ENCODE measurements at regions not wholly inside any gene's neighbourhood (a gene's known extent, or its start where the extent isn't known, plus 50 kb on each side); places are given as distances from the start of the nearest gene placed in this dataset.

- H3K27ac ChIP-seq, result no peak overlapping the region
- TF ChIP-seq CTCF (conservative IDR thresholded peaks at IDR 0.05) (no peak), ZFX (IDR thresholded peaks at IDR 0.05) (no peak)
Observed at GRCh38 chr5:72760259-72760658, 56.2 kb upstream of the TNPO1 start.

DNA sequence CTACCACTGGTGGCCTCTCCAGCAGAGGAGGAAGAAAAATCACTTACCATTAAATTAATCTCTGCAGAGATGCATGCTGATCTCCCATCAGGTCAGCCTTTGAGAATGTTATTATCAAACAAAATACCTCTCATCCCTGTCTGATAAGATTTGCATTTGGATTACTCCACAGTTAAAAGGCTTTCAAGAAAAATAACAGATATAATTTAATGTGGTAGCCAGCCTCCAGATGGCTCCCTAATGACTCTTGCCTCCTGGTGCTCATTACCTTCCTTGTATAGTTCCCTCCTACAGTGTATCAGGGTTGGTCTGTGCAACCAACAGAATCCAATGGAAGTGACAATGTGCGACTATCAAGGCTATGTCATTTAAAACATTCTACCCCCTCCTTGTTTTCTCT, 63.6 kb upstream of the TNPO1 start:
- H3K27ac ChIP-seq, result no peak overlapping the region

GRCh38 chr5:72749362-72749997, 67.0 kb upstream of the TNPO1 start:
- H3K27ac ChIP-seq, result no peak overlapping the region
- no peak for TF ChIP-seq CTCF (conservative IDR thresholded peaks at IDR 0.05)
- no peak for TF ChIP-seq ZFX (IDR thresholded peaks at IDR 0.05)

More for the DNA sequence above, 63.6 kb upstream of the TNPO1 start:
- TF ChIP-seq CTCF (conservative IDR thresholded peaks at IDR 0.05) (peak; percentile 14; the same call in 1 of the 2 replicates), ZFX (IDR thresholded peaks at IDR 0.05) (no peak)

GRCh38 chr5:72747826-72748225, 68.6 kb upstream of the TNPO1 start:
- TF ChIP-seq ZFX (IDR thresholded peaks at IDR 0.05), result no peak
- no peak for TF ChIP-seq CTCF (conservative IDR thresholded peaks at IDR 0.05)
- H3K27ac ChIP-seq, result no peak overlapping the region

DNA sequence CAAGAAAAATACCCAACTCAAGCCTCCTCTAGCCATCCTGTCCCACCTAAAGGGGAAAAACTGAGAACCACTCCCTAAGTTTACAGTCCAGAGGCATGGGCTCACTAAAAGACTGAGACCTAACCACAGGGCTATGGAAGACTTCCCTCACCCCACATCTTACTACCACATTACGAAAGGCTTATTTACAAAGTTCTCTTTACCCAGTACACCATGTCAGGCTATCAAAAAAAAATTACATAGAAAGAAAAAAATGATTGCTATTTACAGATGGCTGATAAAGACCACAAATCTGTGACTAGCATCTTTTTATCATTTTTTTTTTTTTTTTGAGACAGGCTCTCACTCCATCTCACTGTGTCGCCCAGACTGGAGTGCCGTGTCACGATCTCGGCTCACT, 69.7 kb upstream of the TNPO1 start:
- no peak overlapping the region for H3K27ac ChIP-seq
- TF ChIP-seq CTCF (conservative IDR thresholded peaks at IDR 0.05) (no peak), ZFX (IDR thresholded peaks at IDR 0.05) (no peak)

DNA sequence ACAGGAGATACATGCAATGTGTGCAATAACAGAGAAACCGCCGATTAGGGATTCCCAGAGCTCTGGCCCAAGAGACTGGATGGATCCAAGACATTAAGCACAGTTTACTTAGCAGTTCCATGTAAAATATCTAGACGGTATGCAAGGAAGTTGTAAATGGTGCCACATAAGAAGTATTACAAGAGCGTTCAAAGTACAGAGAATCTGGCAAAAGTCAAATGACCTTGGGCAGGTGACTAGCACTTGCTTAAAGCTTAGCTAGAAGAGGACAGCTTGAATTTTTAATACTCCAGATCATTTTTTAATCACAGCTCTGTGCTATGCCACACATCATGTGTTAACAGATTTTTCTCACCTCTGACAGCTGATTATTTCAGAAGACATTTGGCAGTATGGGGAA, 72.3 kb upstream of the TNPO1 start:
- H3K27ac ChIP-seq, result no peak overlapping the region
- TF ChIP-seq CTCF (conservative IDR thresholded peaks at IDR 0.05) (no peak), ZFX (IDR thresholded peaks at IDR 0.05) (no peak)

- no peak for TF ChIP-seq CTCF (conservative IDR thresholded peaks at IDR 0.05)
- no peak for TF ChIP-seq ZFX (IDR thresholded peaks at IDR 0.05)
Observed at GRCh38 chr5:72741805-72742204, 74.7 kb upstream of the TNPO1 start.

More at GRCh38 chr5:72741805-72742204, 74.7 kb upstream of the TNPO1 start:
- no peak overlapping the region for H3K27ac ChIP-seq

Data from C4-2B (cell line).